ENCODE measurements at regions not wholly inside any gene's neighbourhood (a gene's known extent, or its start where the extent isn't known, plus 50 kb on each side); places are given as distances from the start of the nearest gene placed in this dataset.
"Not testable (repeated sequence)": the region's sequence is repeated elsewhere in the genome, so short reads cannot be mapped to it uniquely, and the experiment has no call there.

GRCh38 chr2:186980787-186981550 is 132.0 kb upstream of the ZSWIM2 start:
- DNase-seq: no peak

- DNase-seq: no peak
These were observed 131.1 kb upstream of the ZSWIM2 start for GRCh38 chr2:186980117-186980442.

GRCh38 chr2:186979439-186980116 is 130.6 kb upstream of the ZSWIM2 start:
- no peak for DNase-seq

GRCh38 chr2:186977433-186978045 is 128.6 kb upstream of the ZSWIM2 start:
- DNase-seq: no peak

- DNase-seq: no peak
These were observed 127.4 kb upstream of the ZSWIM2 start for GRCh38 chr2:186976329-186976728.

GRCh38 chr2:186972281-186972970 is 123.5 kb upstream of the ZSWIM2 start:
- no peak for DNase-seq

GRCh38 chr2:186968277-186968676 is 119.3 kb upstream of the ZSWIM2 start:
- no peak for DNase-seq

- no peak for DNase-seq
These were observed 117.0 kb upstream of the ZSWIM2 start for GRCh38 chr2:186966015-186966414.

- DNase-seq: no peak
These were observed 113.2 kb upstream of the ZSWIM2 start for GRCh38 chr2:186962085-186962747.

GRCh38 chr2:186960241-186960640 is 111.3 kb upstream of the ZSWIM2 start:
- DNase-seq: not testable (repeated sequence)

GRCh38 chr2:186959486-186959885 is 110.5 kb upstream of the ZSWIM2 start:
- DNase-seq: no peak

GRCh38 chr2:186950694-186951093 is 101.7 kb upstream of the ZSWIM2 start:
- DNase-seq: no peak

GRCh38 chr2:186949726-186950256 is 100.8 kb upstream of the ZSWIM2 start:
- no peak for DNase-seq

- no peak for DNase-seq
These were observed 98.5 kb upstream of the ZSWIM2 start for GRCh38 chr2:186947516-186947915.

GRCh38 chr2:186946896-186947467 is 98.0 kb upstream of the ZSWIM2 start:
- no peak for DNase-seq

- no peak for DNase-seq
These were observed 92.9 kb upstream of the ZSWIM2 start for GRCh38 chr2:186941853-186942252.

- no peak for DNase-seq
These were observed 91.5 kb upstream of the ZSWIM2 start for GRCh38 chr2:186940463-186940862.

- no peak for DNase-seq
These were observed 85.5 kb upstream of the ZSWIM2 start for GRCh38 chr2:186934420-186934819.

GRCh38 chr2:186927867-186928191 is 78.9 kb upstream of the ZSWIM2 start:
- no peak for DNase-seq

GRCh38 chr2:186927185-186927866 is 78.4 kb upstream of the ZSWIM2 start:
- no peak for DNase-seq

- DNase-seq: no peak
These were observed 76.5 kb upstream of the ZSWIM2 start for GRCh38 chr2:186925514-186925913.

- not testable (repeated sequence) for DNase-seq
These were observed 73.3 kb upstream of the ZSWIM2 start for GRCh38 chr2:186922316-186922715.

Measured in fibroblast of skin of right quadriceps (primary cell).